NT2/D1 (cell line): ENCODE measurements at regions not wholly inside any gene's neighbourhood (a gene's known extent, or its start where the extent isn't known, plus 50 kb on each side); places are given as distances from the start of the nearest gene placed in this dataset.

ENCODE experiments used
- SUZ12 ChIP-seq: IDR thresholded peaks from 2 replicates; pipeline ENCODE4 v1.6.1; 2011; ENCODE audit not compliant: insufficient read length, insufficient read depth; ENCODE audit errors: extremely low read depth
- YY1 ChIP-seq: IDR thresholded peaks from 2 replicates; pipeline ENCODE4 v1.6.1; 2011; ENCODE audit not compliant: insufficient read length, insufficient read depth
- ZNF274 ChIP-seq: IDR thresholded peaks from 2 replicates; pipeline ENCODE4 v1.6.1; 2011; ENCODE audit warnings: mild to moderate bottlenecking, low read depth, low read length

GRCh38 chr5:2805080-2805479 lies 53.6 kb upstream of the IRX2 start:
- TF ChIP-seq ZNF274 = no peak
- no peak for TF ChIP-seq SUZ12
- no peak for TF ChIP-seq YY1
